ENCODE measurements at regions not wholly inside any gene's neighbourhood (a gene's known extent, or its start where the extent isn't known, plus 50 kb on each side); places are given as distances from the start of the nearest gene placed in this dataset.

- Histone ChIP-seq H3K4me3 (ENCODE audit: low read depth, low read length) (no peak overlapping the region), H3K9me3 (ENCODE audit: severe bottlenecking) (no peaks in the 10 kb centered on the region), H3K27me3 (ENCODE audit: insufficient read depth, low read depth, severe bottlenecking) (no peaks in the 10 kb centered on the region), H3K27ac (no peak overlapping the region), H3K36me3 (no peaks in the 10 kb centered on the region)
- DNase-seq = no peak
- no peak for TF ChIP-seq CTCF (IDR thresholded peaks at IDR 0.05; ENCODE audit: low read depth, low read length)
Measured at GRCh38 chr13:84207509-84207908, 325.2 kb upstream of the SLITRK1 start.

- Histone ChIP-seq H3K36me3 (no peaks in the 10 kb centered on the region), H3K27me3 (ENCODE audit: insufficient read depth, low read depth, severe bottlenecking) (no peaks in the 10 kb centered on the region), H3K27ac (no peak overlapping the region), H3K4me3 (ENCODE audit: low read depth, low read length) (no peak overlapping the region), H3K9me3 (ENCODE audit: severe bottlenecking) (no peaks in the 10 kb centered on the region)
- no peak for DNase-seq
- no peak for TF ChIP-seq CTCF (IDR thresholded peaks at IDR 0.05; ENCODE audit: low read depth, low read length)
Measured at GRCh38 chr13:84200971-84201370, 318.7 kb upstream of the SLITRK1 start.

- Histone ChIP-seq H3K27me3 (ENCODE audit: insufficient read depth, low read depth, severe bottlenecking) (no peaks in the 10 kb centered on the region), H3K36me3 (no peaks in the 10 kb centered on the region), H3K4me3 (ENCODE audit: low read depth, low read length) (no peak overlapping the region), H3K9me3 (ENCODE audit: severe bottlenecking) (no peaks in the 10 kb centered on the region), H3K27ac (no peak overlapping the region)
- no peak for DNase-seq
- TF ChIP-seq CTCF (IDR thresholded peaks at IDR 0.05; ENCODE audit: low read depth, low read length) = no peak
Measured at GRCh38 chr13:84192125-84192524, 309.9 kb upstream of the SLITRK1 start.

- Histone ChIP-seq H3K4me3 (ENCODE audit: low read depth, low read length) (no peak overlapping the region), H3K27me3 (ENCODE audit: insufficient read depth, low read depth, severe bottlenecking) (no peaks in the 10 kb centered on the region), H3K27ac (no peak overlapping the region), H3K9me3 (ENCODE audit: severe bottlenecking) (no peaks in the 10 kb centered on the region), H3K36me3 (no peaks in the 10 kb centered on the region)
- TF ChIP-seq CTCF (IDR thresholded peaks at IDR 0.05; ENCODE audit: low read depth, low read length) = no peak
- no peak for DNase-seq
Measured at GRCh38 chr13:84191139-84191538, 308.9 kb upstream of the SLITRK1 start.

- no peak for TF ChIP-seq CTCF (IDR thresholded peaks at IDR 0.05; ENCODE audit: low read depth, low read length)
- DNase-seq = no peak
Measured at GRCh38 chr13:84187626-84188025, 305.4 kb upstream of the SLITRK1 start.

GRCh38 chr13:84139561-84140158 is 257.4 kb upstream of the SLITRK1 start:
- Histone ChIP-seq H3K4me3 (ENCODE audit: low read depth, low read length) (no peak overlapping the region), H3K27ac (no peak overlapping the region), H3K9me3 (ENCODE audit: severe bottlenecking) (no peaks in the 10 kb centered on the region), H3K36me3 (no peaks in the 10 kb centered on the region), H3K27me3 (ENCODE audit: insufficient read depth, low read depth, severe bottlenecking) (no peaks in the 10 kb centered on the region)
- DNase-seq = no peak
- TF ChIP-seq CTCF (IDR thresholded peaks at IDR 0.05; ENCODE audit: low read depth, low read length) = no peak

More at GRCh38 chr13:84187626-84188025, 305.4 kb upstream of the SLITRK1 start:
- H3K9me3 ChIP-seq (ENCODE audit: severe bottlenecking) = no peaks in the 10 kb centered on the region
- H3K27me3 ChIP-seq (ENCODE audit: insufficient read depth, low read depth, severe bottlenecking) = no peaks in the 10 kb centered on the region
- H3K27ac ChIP-seq = no peak overlapping the region
- H3K36me3 ChIP-seq = no peaks in the 10 kb centered on the region
- no peak overlapping the region for H3K4me3 ChIP-seq (ENCODE audit: low read depth, low read length)
